Lung (tissue), 11 donors: ENCODE measurements at regions not wholly inside any gene's neighbourhood (a gene's known extent, or its start where the extent isn't known, plus 50 kb on each side); places are given as distances from the start of the nearest gene placed in this dataset.

ENCODE experiments used
- ATAC-seq: fragments of 200-7000 bp; cut with Tn5 transposase; one replicate; pipeline ENCODE4 v1.9.1; 2020; ENCODE audit warnings: moderate number of reproducible peaks; ENCODE audit not compliant: insufficient read depth, low FRiP score
- DNase-seq, 3 donors: peaks; one replicate each; pipeline ENCODE4 v3.0.0-alpha.2; 2013 to 2017
- H3K27ac ChIP-seq, 2 donors: one replicate each; pipeline ENCODE4 v1.5.1; 2013; ENCODE audit warnings: mild to moderate bottlenecking in 2 of 2, moderate library complexity in 2 of 2, control low read depth in 1 of 2, inconsistent platforms in 1 of 2, low read depth in 1 of 2, low read length in 1 of 2
- H3K27me3 ChIP-seq, 3 donors: one replicate each; pipeline ENCODE4 v1.5.1; 2013; ENCODE audit warnings: low read length in 2 of 3; ENCODE audit not compliant: control insufficient read depth in 3 of 3, insufficient read depth in 3 of 3
- H3K36me3 ChIP-seq, 4 donors: one replicate each; pipeline ENCODE4 v1.5.1; 2013; ENCODE audit warnings: low read length in 4 of 4, mild to moderate bottlenecking in 1 of 4, moderate library complexity in 1 of 4; ENCODE audit not compliant: control insufficient read depth in 4 of 4, insufficient read depth in 4 of 4
- H3K4me1 ChIP-seq, 5 donors: one replicate each; pipeline ENCODE4 v1.5.1; 2013; ENCODE audit warnings: low read length in 5 of 5, mild to moderate bottlenecking in 2 of 5, moderate library complexity in 1 of 5; ENCODE audit not compliant: control insufficient read depth in 5 of 5, insufficient read depth in 5 of 5
- H3K4me3 ChIP-seq: one replicate; pipeline ENCODE4 v1.5.1; 2013; ENCODE audit warnings: mild to moderate bottlenecking, control low read depth, moderate library complexity
- H3K9ac ChIP-seq, 2 donors: one replicate each; pipeline ENCODE4 v1.5.1; 2013; ENCODE audit warnings: low read length in 2 of 2, control low read depth in 1 of 2; ENCODE audit not compliant: insufficient read depth in 1 of 2
- H3K9me3 ChIP-seq, 4 donors: one replicate each; pipeline ENCODE4 v1.5.1; 2013; ENCODE audit warnings: low read length in 3 of 4, mild to moderate bottlenecking in 1 of 4, moderate library complexity in 1 of 4; ENCODE audit not compliant: control insufficient read depth in 4 of 4, insufficient read depth in 3 of 4
- WGBS, 2 donors: extraction: QIAGEN DNeasy Blood & Tissue Kit; methylation state at CpG; one replicate each; pipeline ENCODE4 v1.1.7; 2013; 5-methylcytosine and 5-hydroxymethylcytosine counted together
- TF ChIP-seq, protein P1 (sequence below): IDR thresholded peaks from 2 replicates; pipeline ENCODE4 v1.5.1; 2012; ENCODE audit warnings: mild to moderate bottlenecking; ENCODE audit errors: control extremely low read depth, extremely low read depth
- donor health status: control.
- donor health status: control.
- donor health status: Bipolar disorder and iron deficiency.
- donor health status: healthy.
- donor health status: DM: yes; HTN: yes; CAD: no.

DNA sequence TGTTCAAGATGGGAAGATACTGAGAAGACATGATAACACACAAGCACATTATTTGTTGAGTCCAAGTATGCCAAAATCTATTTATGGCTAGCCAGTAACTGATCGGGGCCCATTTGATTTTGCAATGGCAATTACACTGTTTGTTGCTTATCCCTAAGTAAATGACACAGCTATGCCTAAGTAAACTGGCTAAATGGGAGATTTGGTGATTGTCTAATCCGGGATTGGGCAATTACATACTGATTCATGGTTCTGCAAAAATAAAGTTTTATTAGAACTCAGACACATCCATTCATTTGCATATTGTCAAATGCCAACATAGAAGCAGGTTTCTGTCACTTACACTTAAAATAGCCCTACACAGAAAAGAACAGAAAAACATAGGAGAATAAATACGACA is 140.2 kb upstream of the TBL1X start:
- no peak for DNase-seq
- H3K9ac ChIP-seq = no peak overlapping the region
- H3K27ac ChIP-seq = no peak overlapping the region
- peaks cover 0 to 9% (median 2%) of the 10 kb centered on the region in 3 donors for H3K27me3 ChIP-seq
- 71 to 83% methylated on average over 3 of the region's 3 CpGs for WGBS, 2 donors
- no peaks in the 10 kb centered on the region for H3K36me3 ChIP-seq
- peaks cover 0 to 2% (median 0%) of the 10 kb centered on the region in 5 donors for H3K4me1 ChIP-seq
- peaks cover 0 to 2% (median 0%) of the 10 kb centered on the region in 4 donors for H3K9me3 ChIP-seq
- ATAC-seq = no peak
- H3K4me3 ChIP-seq = no peak overlapping the region
- TF ChIP-seq, protein P1, sequence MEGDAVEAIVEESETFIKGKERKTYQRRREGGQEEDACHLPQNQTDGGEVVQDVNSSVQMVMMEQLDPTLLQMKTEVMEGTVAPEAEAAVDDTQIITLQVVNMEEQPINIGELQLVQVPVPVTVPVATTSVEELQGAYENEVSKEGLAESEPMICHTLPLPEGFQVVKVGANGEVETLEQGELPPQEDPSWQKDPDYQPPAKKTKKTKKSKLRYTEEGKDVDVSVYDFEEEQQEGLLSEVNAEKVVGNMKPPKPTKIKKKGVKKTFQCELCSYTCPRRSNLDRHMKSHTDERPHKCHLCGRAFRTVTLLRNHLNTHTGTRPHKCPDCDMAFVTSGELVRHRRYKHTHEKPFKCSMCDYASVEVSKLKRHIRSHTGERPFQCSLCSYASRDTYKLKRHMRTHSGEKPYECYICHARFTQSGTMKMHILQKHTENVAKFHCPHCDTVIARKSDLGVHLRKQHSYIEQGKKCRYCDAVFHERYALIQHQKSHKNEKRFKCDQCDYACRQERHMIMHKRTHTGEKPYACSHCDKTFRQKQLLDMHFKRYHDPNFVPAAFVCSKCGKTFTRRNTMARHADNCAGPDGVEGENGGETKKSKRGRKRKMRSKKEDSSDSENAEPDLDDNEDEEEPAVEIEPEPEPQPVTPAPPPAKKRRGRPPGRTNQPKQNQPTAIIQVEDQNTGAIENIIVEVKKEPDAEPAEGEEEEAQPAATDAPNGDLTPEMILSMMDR = no peak

DNA sequence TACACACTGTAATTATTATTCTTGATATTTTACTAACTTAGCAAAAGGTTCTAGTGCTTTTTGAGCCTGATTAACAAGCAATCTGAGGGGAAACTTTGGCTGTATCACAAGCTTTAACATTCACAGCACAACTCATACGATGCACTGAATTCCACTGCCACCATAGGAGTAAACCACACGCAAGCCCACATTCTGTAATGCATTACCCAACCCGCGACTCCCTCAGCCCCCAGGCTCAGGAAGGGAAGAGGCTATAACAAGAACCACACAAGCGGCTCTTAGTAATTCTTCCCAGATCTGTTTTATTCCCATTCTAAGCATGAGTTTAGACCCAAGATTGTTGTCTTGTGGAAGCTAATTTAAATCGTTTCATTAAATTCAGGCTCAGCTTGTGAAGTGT is 138.5 kb upstream of the TBL1X start:
- WGBS, 2 donors = 92% methylated on average over 6 of the region's 6 CpGs

DNA sequence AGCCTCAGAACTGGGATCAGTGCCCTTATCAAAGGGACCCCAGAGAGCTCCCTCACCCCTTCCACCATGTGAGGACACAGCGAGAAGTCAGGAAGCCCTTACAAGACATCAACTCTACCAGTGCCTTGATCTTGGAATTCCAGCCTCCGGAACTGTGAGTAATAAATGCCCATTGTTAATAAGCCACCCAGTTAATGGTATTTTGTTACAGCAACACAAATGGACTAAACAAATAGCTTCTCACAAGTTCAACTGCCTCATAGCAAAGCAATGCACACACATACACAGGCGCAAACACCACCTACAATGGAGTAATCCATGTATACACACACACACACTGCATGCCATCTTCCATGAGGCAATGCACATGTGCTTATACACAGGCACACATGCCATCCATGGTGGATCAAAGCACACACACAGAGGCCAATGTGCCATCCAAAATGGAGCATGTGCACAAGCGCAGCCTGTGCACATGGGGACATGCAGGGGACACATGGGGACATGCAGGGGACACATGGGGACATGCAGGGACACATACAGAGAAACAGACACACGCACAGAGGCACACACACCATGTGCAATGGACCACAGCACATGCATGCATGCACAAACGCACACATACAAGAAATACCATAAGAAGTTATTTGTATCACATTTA is 137.6 kb upstream of the TBL1X start:
- Histone ChIP-seq H3K4me3 (no peak overlapping the region), H3K27me3 (peaks cover 0 to 7% (median 0%) of the 10 kb centered on the region in 3 donors), H3K27ac (no peak overlapping the region), H3K9ac (no peak overlapping the region), H3K36me3 (no peaks in the 10 kb centered on the region), H3K9me3 (peaks cover 0 to 2% (median 0%) of the 10 kb centered on the region in 4 donors), H3K4me1 (no peaks in the 10 kb centered on the region)
- TF ChIP-seq, protein P1 = no peak
- WGBS, 2 donors = 93 to 94% methylated on average over 6 of the region's 6 CpGs
- DNase-seq (no peak), ATAC-seq (no peak)

More for the DNA sequence above, 138.5 kb upstream of the TBL1X start:
- no peak for ATAC-seq
- Histone ChIP-seq H3K4me3 (no peak overlapping the region), H3K27me3 (peaks cover 0 to 9% (median 0%) of the 10 kb centered on the region in 3 donors), H3K36me3 (no peaks in the 10 kb centered on the region), H3K9me3 (peaks cover 0 to 2% (median 0%) of the 10 kb centered on the region in 4 donors), H3K27ac (no peak overlapping the region), H3K9ac (no peak overlapping the region), H3K4me1 (no peaks in the 10 kb centered on the region)
- TF ChIP-seq, protein P1 = no peak
- DNase-seq = no peak

DNA sequence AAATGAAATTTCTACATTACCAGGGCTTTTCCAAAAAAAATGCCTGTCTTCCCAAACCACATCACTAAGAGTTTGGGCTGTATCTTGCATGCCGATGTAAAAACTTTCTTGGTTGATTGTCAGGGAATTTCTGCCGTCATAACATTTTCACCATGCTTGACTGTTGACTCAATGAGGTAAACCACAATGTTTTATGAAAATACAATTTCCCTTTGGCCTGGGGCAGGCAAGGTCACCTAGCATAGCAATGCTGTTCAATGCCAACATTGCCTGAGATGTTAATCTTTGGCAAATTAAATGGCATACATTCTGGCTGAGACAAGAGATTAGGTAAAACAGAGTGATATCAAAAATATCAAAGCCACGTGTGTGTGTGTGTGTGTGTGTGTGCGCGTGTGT is 137.1 kb upstream of the TBL1X start:
- H3K9me3 ChIP-seq = peaks cover 0 to 2% (median 0%) of the 10 kb centered on the region in 4 donors
- no peak overlapping the region for H3K27ac ChIP-seq
- ATAC-seq (no peak), DNase-seq (no peak)
- H3K9ac ChIP-seq = no peak overlapping the region
- peaks cover 0 to 7% (median 0%) of the 10 kb centered on the region in 3 donors for H3K27me3 ChIP-seq
- H3K36me3 ChIP-seq = no peaks in the 10 kb centered on the region
- H3K4me1 ChIP-seq = no peaks in the 10 kb centered on the region
- TF ChIP-seq, protein P1 = no peak
- no peak overlapping the region for H3K4me3 ChIP-seq
- WGBS, 2 donors = 71 to 87% methylated on average over 5 of the region's 5 CpGs
